ENCODE measurements at regions not wholly inside any gene's neighbourhood (a gene's known extent, or its start where the extent isn't known, plus 50 kb on each side); places are given as distances from the start of the nearest gene placed in this dataset.

DNA sequence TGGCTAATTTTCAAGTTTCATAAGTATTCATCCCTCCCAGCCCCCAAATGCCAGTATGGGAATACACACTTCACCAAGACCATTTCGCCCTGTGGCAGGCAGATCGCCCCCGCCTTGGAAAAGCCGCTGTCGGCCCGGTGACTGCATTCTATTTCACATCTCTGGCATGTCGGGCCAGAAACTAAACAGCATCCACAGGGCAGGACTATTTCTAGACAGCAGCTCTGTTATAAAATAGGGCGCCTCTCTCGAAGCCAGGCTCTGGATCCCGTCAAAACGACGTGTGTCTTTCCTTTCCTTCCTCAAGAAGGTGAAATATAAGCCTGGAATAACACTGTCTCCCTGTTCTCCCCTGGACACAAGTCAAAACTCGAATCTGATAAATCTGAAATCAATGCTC is 56.8 kb downstream of the GSC start:
- TF ChIP-seq, protein P1, sequence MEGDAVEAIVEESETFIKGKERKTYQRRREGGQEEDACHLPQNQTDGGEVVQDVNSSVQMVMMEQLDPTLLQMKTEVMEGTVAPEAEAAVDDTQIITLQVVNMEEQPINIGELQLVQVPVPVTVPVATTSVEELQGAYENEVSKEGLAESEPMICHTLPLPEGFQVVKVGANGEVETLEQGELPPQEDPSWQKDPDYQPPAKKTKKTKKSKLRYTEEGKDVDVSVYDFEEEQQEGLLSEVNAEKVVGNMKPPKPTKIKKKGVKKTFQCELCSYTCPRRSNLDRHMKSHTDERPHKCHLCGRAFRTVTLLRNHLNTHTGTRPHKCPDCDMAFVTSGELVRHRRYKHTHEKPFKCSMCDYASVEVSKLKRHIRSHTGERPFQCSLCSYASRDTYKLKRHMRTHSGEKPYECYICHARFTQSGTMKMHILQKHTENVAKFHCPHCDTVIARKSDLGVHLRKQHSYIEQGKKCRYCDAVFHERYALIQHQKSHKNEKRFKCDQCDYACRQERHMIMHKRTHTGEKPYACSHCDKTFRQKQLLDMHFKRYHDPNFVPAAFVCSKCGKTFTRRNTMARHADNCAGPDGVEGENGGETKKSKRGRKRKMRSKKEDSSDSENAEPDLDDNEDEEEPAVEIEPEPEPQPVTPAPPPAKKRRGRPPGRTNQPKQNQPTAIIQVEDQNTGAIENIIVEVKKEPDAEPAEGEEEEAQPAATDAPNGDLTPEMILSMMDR (IDR thresholded peaks at IDR 0.05) = no peak
- no peak for TF ChIP-seq POLR2A (IDR thresholded peaks at IDR 0.05)

All from esophagus squamous epithelium (tissue), 4 donors.